Transverse colon (tissue), 3 donors: ENCODE measurements at regions not wholly inside any gene's neighbourhood (a gene's known extent, or its start where the extent isn't known, plus 50 kb on each side); places are given as distances from the start of the nearest gene placed in this dataset.

Experiments used
- EP300 ChIP-seq: sonication (generic); formaldehyde crosslinking; IDR thresholded peaks from one replicate; pipeline ENCODE4 v1.6.1; 2017; ENCODE audit warnings: antibody characterized with exemption, low read depth
- POLR2A ChIP-seq: fragments of 450-650 bp; IDR thresholded peaks from one replicate; pipeline ENCODE4 v1.6.1; 2016; ENCODE audit warnings: antibody characterized with exemption, mild to moderate bottlenecking, moderate library complexity
- TF ChIP-seq, protein P1 (sequence below), 5 experiments: fragments of 200-600 bp in 3 of 5; fragments of 450-650 bp in 2 of 5; sonication (generic) in 3 of 5; IDR thresholded peaks; 1 replicate in 2 of 5; 2 replicates in 3 of 5; pipeline ENCODE4 v1.5.1; 2016 to 2017; ENCODE audit warnings: antibody characterized with exemption in 5 of 5, inconsistent platforms in 3 of 5, mild to moderate bottlenecking in 2 of 5, moderate library complexity in 1 of 5

DNA sequence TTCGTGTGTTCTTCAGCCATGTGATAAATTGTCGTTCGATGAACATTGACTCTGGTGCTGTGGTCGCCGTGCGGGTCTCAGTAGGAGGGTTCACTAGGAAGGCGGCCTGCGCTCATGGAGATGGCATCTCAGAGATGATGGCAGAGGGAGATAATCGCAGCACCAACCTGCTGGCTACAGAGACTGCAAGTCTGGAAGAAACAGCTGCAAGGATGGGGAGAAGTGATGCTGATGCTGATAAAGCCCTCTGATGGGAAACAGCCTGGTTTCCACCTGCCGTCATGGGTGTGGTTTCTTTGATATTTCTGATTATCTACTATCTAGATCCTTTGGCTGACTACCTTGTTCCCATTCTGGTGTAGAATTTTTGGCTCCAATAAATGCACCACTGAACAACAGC is 130.5 kb upstream of the ANKRD30A start:
- TF ChIP-seq, protein P1, sequence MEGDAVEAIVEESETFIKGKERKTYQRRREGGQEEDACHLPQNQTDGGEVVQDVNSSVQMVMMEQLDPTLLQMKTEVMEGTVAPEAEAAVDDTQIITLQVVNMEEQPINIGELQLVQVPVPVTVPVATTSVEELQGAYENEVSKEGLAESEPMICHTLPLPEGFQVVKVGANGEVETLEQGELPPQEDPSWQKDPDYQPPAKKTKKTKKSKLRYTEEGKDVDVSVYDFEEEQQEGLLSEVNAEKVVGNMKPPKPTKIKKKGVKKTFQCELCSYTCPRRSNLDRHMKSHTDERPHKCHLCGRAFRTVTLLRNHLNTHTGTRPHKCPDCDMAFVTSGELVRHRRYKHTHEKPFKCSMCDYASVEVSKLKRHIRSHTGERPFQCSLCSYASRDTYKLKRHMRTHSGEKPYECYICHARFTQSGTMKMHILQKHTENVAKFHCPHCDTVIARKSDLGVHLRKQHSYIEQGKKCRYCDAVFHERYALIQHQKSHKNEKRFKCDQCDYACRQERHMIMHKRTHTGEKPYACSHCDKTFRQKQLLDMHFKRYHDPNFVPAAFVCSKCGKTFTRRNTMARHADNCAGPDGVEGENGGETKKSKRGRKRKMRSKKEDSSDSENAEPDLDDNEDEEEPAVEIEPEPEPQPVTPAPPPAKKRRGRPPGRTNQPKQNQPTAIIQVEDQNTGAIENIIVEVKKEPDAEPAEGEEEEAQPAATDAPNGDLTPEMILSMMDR (IDR thresholded peaks at IDR 0.05) = no peak
- TF ChIP-seq POLR2A (no peak), EP300 (no peak)
